Stimulated activated CD8-positive, alpha-beta memory T cell treated with anti-CD3 and anti-CD28 coated beads, Interleukin-15, amount 100 ng/mL, for 24 hours (primary cell): ENCODE measurements at regions not wholly inside any gene's neighbourhood (a gene's known extent, or its start where the extent isn't known, plus 50 kb on each side); places are given as distances from the start of the nearest gene placed in this dataset.
"Not testable (repeated sequence)": the region's sequence is repeated elsewhere in the genome, so short reads cannot be mapped to it uniquely, and the experiment has no call there.

ENCODE experiments used
- DNase-seq: peaks from one replicate; pipeline ENCODE4 v3.0.0-alpha.2; 2020; ENCODE audit warnings: low read depth

GRCh38 chr6:150739711-150740349 lies 125.7 kb upstream of the MTHFD1L start:
- DNase-seq = no peak

DNA sequence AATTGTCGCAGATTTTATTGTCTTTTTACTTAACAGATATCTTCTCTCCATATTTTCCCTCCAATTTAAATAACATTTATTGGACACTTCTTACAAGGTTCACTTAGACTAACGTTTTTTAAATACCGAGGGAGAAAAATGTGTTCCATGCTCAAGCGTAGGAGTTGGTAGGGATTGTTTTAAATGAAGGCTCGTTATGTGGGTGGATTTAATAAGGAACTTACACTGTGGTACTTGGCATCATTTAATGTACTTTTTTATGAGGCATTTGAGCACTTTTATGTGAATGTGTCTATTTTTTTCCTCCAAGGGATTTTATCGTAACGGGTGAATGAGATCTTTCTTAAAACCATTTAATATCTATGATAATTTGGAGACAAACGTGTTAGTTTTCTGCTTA lies 125.0 kb upstream of the MTHFD1L start:
- DNase-seq = no peak

GRCh38 chr6:150741633-150742200 lies 123.8 kb upstream of the MTHFD1L start:
- no peak for DNase-seq

- no peak for DNase-seq
Measured at GRCh38 chr6:150744522-150745260, 120.8 kb upstream of the MTHFD1L start.

GRCh38 chr6:150745896-150746295 lies 119.6 kb upstream of the MTHFD1L start:
- DNase-seq = no peak

- no peak for DNase-seq
Measured at GRCh38 chr6:150747155-150747554, 118.3 kb upstream of the MTHFD1L start.

GRCh38 chr6:150749091-150749670 lies 116.3 kb upstream of the MTHFD1L start:
- DNase-seq = no peak

- no peak for DNase-seq
Measured at GRCh38 chr6:150751296-150751695, 114.2 kb upstream of the MTHFD1L start.

GRCh38 chr6:150752409-150752808 lies 113.1 kb upstream of the MTHFD1L start:
- DNase-seq = no peak

GRCh38 chr6:150753371-150754064 lies 112.0 kb upstream of the MTHFD1L start:
- no peak for DNase-seq

- no peak for DNase-seq
Measured at GRCh38 chr6:150755042-150755441, 110.5 kb upstream of the MTHFD1L start.

DNA sequence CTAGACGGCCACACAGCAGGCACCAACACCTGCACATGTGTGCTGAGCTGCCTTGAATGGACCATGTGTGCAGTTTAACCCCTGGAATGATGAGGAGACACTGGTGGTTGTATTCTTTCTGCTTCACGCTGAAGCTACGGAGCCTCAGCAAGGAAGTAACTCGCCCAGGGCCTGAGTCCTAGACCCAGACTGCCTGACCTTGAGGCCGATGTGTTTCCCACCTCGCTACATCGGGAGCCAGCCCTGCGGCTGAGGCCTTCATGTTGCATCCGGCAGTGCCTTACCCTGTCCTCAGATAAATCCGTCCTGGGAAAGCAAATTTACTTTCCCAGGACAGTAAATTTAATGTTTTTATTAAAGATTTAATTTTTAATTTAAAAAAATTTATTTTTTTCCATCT lies 110.0 kb upstream of the MTHFD1L start:
- no peak for DNase-seq

DNA sequence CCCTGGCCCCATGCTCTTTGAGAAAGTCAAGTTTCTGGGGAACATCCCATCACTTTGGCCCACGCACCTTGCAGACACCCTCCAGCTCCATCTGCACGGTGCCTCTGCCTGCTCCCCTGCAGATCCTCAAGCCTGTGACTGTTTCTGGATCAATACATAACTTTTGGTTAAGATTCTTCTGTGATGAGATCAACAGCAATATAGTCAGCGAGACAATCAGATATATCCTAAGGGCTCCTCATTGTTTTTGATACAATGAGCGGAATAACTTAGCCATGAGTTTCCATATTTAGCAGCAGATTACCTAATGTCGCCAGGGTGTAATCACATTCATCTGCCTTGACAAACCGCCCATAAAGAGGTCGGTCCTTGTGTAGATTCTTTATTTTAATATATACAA lies 109.3 kb upstream of the MTHFD1L start:
- no peak for DNase-seq

DNA sequence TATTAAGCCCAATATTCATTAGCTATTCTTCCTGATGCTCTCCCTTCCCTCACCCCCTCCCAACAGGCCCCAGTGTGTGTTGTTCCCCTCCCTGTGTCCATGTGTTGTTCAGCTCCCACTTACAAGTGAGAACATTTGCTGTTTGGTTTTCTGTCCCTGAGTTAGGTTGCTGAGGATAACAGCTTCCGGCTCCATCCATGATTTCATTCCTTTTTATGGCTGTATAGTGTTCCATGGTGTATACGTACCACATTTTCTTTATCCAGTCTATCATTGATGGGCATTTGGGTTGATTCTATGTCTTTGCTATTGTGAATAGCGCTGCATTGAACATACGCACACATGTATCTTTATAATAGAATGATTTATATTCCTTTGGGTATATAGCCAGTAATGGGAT lies 107.7 kb upstream of the MTHFD1L start:
- DNase-seq = not testable (repeated sequence)

- DNase-seq = no peak
Measured at GRCh38 chr6:150759483-150759882, 106.0 kb upstream of the MTHFD1L start.

DNA sequence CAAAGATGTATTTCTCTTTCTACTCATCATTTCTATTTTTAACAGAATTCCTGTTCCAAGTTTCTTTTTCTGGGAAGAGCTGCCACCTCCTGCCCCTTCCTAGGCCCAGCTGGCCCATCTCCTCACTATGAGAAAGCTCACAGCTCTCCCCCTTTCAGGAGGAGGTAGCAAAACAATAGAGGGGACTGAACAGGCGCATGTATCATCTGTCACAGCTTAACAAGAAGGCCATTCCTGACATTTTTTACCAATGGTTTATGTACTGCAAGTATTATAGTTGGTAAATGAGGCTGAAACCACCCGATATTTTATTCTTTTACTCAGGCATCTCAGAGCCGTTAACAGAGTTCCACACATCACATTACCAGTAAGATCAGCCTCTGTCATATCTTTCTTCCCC lies 103.7 kb upstream of the MTHFD1L start:
- DNase-seq = no peak

GRCh38 chr6:150764334-150765066 lies 101.0 kb upstream of the MTHFD1L start:
- DNase-seq = no peak

DNA sequence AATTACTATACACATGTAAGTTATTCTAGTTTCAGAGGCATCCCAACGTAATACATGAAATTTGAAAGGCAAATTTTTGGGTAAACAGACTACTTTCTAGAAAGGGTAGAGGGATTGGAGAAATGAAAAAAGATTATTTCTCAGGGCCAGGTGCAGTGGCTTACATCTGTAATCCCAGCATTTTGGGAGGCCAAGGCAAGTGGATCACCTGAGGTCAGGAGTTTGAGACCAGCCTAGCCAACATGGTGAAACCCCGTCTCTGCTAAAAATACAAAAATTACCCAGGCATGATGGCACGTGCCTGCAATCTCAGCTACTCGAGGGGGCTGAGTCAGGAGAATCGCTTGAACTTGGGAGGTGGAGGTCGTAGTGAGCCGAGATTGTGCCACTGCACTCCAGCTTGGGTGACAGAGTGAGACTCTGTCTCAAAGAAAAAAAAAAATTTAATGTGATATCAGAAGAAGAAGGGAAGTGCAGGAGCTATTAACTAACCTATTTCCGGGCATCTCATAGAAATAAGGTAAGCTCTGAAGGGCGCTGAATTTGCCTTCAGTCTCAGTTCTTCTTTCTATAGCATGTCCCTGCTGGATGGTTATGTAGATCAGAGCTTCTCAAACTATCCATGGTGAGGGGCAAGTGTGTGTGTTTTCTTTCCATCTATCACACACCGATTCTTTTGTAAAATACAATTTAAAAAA lies 100.3 kb upstream of the MTHFD1L start:
- no peak for DNase-seq

GRCh38 chr6:150766201-150766997 lies 99.1 kb upstream of the MTHFD1L start:
- DNase-seq = no peak

- no peak for DNase-seq
Measured at GRCh38 chr6:150767161-150767560, 98.3 kb upstream of the MTHFD1L start.
